HCT116 (cell line): ENCODE measurements at regions not wholly inside any gene's neighbourhood (a gene's known extent, or its start where the extent isn't known, plus 50 kb on each side); places are given as distances from the start of the nearest gene placed in this dataset.

ENCODE experiments used
- ATAC-seq: fragments of 200-7000 bp; cut with Tn5 transposase; 2 replicates; pipeline ENCODE4 v1.9.1; 2020; ENCODE audit warnings: mild to moderate bottlenecking, moderate library complexity
- BruUV-seq: library from RNA; stranded (reverse); fragments of 400-500 nt; replicated peaks from 2 replicates; lab custom pipeline; 2021; lab: Mats Ljungman, UMichigan
- CTCF ChIA-PET: fragments of 300-600 bp; sonication (Branson Sonifier 250); formaldehyde crosslinking; loops from one replicate; lab custom pipeline; 2021; ENCODE audit warnings: antibody characterized with exemption; lab: Charles Lee
- POLR2A ChIA-PET: fragments of 300-600, 350-600 bp; sonication (Branson Sonifier 250); formaldehyde crosslinking; loops from one replicate; lab custom pipeline; 2021; ENCODE audit warnings: antibody characterized with exemption; lab: Charles Lee
- RAD21 ChIA-PET, 2 experiments: fragments of 300-600 bp; sonication (Branson Sonifier 250); formaldehyde crosslinking; loops; one replicate each; lab custom pipeline; 2023; ENCODE audit warnings: low total read pairs in 2 of 2; ENCODE audit not compliant: uncharacterized antibody in 2 of 2, unreplicated experiment in 2 of 2, low non-redundant PET in 1 of 2; lab: Charles Lee
- DNase-seq: peaks from one replicate; pipeline ENCODE4 v3.0.0-alpha.2; 2010; ENCODE audit warnings: low read depth, low spot score
- H2AFZ ChIP-seq: fragments of 200-600 bp; shearing (Covaris generic), sonication (generic); 2 replicates; pipeline ENCODE4 v1.6.1; 2017; ENCODE audit warnings: low read depth, mixed run types, mixed read lengths, antibody characterized with exemption, low read length; ENCODE audit not compliant: poor library complexity, severe bottlenecking
- H3K27ac ChIP-seq: 2 replicates; pipeline ENCODE4 v1.5.1; 2012; ENCODE audit warnings: low read depth, low read length
- H3K27me3 ChIP-seq: fragments of 200-600 bp; sonication (generic); 2 replicates; pipeline ENCODE4 v1.6.1; 2016; ENCODE audit warnings: mixed run types, low read length, mixed read lengths; ENCODE audit not compliant: insufficient read depth
- H3K36me3 ChIP-seq, 2 experiments: fragments of 200-500 bp in 1 of 2; fragments of 200-600 bp in 1 of 2; sonication (Bioruptor generic) in 1 of 2; sonication (generic) in 1 of 2; 2 replicates each; pipeline versions ENCODE4 v1.5.1 to v1.6.1; 2014 to 2016; ENCODE audit warnings: low read length in 2 of 2, inconsistent platforms in 1 of 2, mixed read lengths in 1 of 2, mixed run types in 1 of 2; ENCODE audit not compliant: insufficient read depth in 2 of 2, control insufficient read depth in 1 of 2
- H3K4me1 ChIP-seq, 2 experiments: fragments of 200-600 bp in 1 of 2; sonication (generic) in 1 of 2; 2 replicates each; pipeline versions ENCODE4 v1.5.1 to v1.6.1; 2012 to 2017; ENCODE audit warnings: low read length in 2 of 2, inconsistent platforms in 1 of 2, mild to moderate bottlenecking in 1 of 2, mixed read lengths in 1 of 2, mixed run types in 1 of 2, moderate library complexity in 1 of 2; ENCODE audit not compliant: insufficient read depth in 2 of 2, control insufficient read depth in 1 of 2
- H3K4me2 ChIP-seq: fragments of 200-600 bp; sonication (generic); 2 replicates; pipeline ENCODE4 v1.6.1; 2017; ENCODE audit warnings: mixed run types, low read length, mixed read lengths
- H3K4me3 ChIP-seq, 2 experiments: fragments of 200-600 bp in 1 of 2; sonication (generic) in 1 of 2; replicated peaks in 1 of 2; 2 replicates each; pipeline ENCODE4 v1.5.1; 2011 to 2016; ENCODE audit warnings: low read length in 2 of 2, control low read depth in 1 of 2, low read depth in 1 of 2, mild to moderate bottlenecking in 1 of 2, mixed read lengths in 1 of 2, mixed run types in 1 of 2
- H3K79me2 ChIP-seq: fragments of 200-600 bp; sonication (generic); 2 replicates; pipeline ENCODE4 v1.6.1; 2017; ENCODE audit warnings: mild to moderate bottlenecking, mixed run types, low read length, moderate library complexity, mixed read lengths; ENCODE audit not compliant: insufficient read depth
- H3K9ac ChIP-seq: fragments of 200-600 bp; sonication (generic); 2 replicates; pipeline ENCODE4 v1.6.1; 2016; ENCODE audit warnings: low read length, mixed read lengths
- H3K9me2 ChIP-seq: fragments of 200-600 bp; sonication (generic), shearing (Covaris generic); 2 replicates; pipeline ENCODE4 v1.6.1; 2017; ENCODE audit warnings: mixed run types, mild to moderate bottlenecking, moderate library complexity; ENCODE audit not compliant: insufficient read depth
- H3K9me3 ChIP-seq, 2 experiments: fragments of 200-500 bp in 1 of 2; fragments of 200-600 bp in 1 of 2; sonication (Bioruptor generic) in 1 of 2; sonication (generic) in 1 of 2; 2 replicates each; pipeline ENCODE4 v1.6.1; 2014 to 2017; ENCODE audit warnings: low read length in 2 of 2, mixed read lengths in 2 of 2, inconsistent platforms in 1 of 2, low read depth in 1 of 2, mild to moderate bottlenecking in 1 of 2, mixed run types in 1 of 2, moderate library complexity in 1 of 2; ENCODE audit not compliant: control insufficient read depth in 1 of 2, insufficient read depth in 1 of 2
- H4K20me1 ChIP-seq: fragments of 200-600 bp; sonication (generic), shearing (Covaris generic); 2 replicates; pipeline ENCODE4 v1.6.1; 2017; ENCODE audit warnings: mixed run types, mild to moderate bottlenecking, moderate library complexity; ENCODE audit not compliant: insufficient read depth
- CEBPB ChIP-seq: IDR thresholded peaks from 2 replicates; pipeline ENCODE4 v1.6.1; 2012; ENCODE audit warnings: low read depth
- ELF1 ChIP-seq: IDR thresholded peaks from 2 replicates; pipeline ENCODE4 v1.6.1; 2012; ENCODE audit warnings: low read depth, borderline replicate concordance
- FOSL1 ChIP-seq: IDR thresholded peaks from 2 replicates; pipeline ENCODE4 v1.6.1; 2012; ENCODE audit warnings: low read depth
- REST ChIP-seq: IDR thresholded peaks from 2 replicates; pipeline ENCODE4 v1.6.1; 2012; ENCODE audit warnings: low read depth
- SIN3A ChIP-seq: IDR thresholded peaks from 2 replicates; pipeline ENCODE4 v1.6.1; 2012; ENCODE audit warnings: low read depth
- ZFX ChIP-seq: fragments of 450-650 bp; IDR thresholded peaks from 2 replicates; pipeline ENCODE4 v1.6.1; 2017
- intact Hi-C: fragments of 100-400 bp; cut with micrococcal nuclease; formaldehyde crosslinking; loops from 2 replicates; pipeline ENCODE4 v1.10.0; 2022

- Histone ChIP-seq H3K4me2 (no peak overlapping the region), H3K27me3 (no peaks in the 10 kb centered on the region), H3K4me1 (no peaks in the 10 kb centered on the region), H4K20me1 (no peaks in the 10 kb centered on the region), H3K9me2 (no peaks in the 10 kb centered on the region), H3K36me3 (no peaks in the 10 kb centered on the region), H2AFZ (no peak overlapping the region), H3K9ac (no peak overlapping the region), H3K9me3 (peaks cover 19 to 43% of the 10 kb centered on the region in 2 experiments; a peak in 2 of 4 replicates), H3K4me3 (no peak overlapping the region), H3K27ac (no peak overlapping the region), H3K79me2 (no peaks in the 10 kb centered on the region)
- RAD21 ChIA-PET, result no interaction called here
- intact Hi-C loops, result no loop called here
- no TSS peak for BruUV-seq
- POLR2A ChIA-PET, result no interaction called here
- no peak for DNase-seq
- TF ChIP-seq FOSL1 (no peak), REST (no peak), CEBPB (no peak), SIN3A (no peak), ZFX (no peak), ELF1 (no peak)
- CTCF ChIA-PET, result no interaction called here
- ATAC-seq, result no peak
Observed at GRCh38 chr5:4230471-4230785, 634.8 kb downstream of the IRX1 start.
